ENCODE measurements at regions not wholly inside any gene's neighbourhood (a gene's known extent, or its start where the extent isn't known, plus 50 kb on each side); places are given as distances from the start of the nearest gene placed in this dataset.

GRCh38 chr2:176642074-176642473, 372.8 kb downstream of the MTX2 start:
- no peak for TF ChIP-seq MAX (IDR thresholded peaks at IDR 0.05)
- TF ChIP-seq ZBTB7A (IDR thresholded peaks at IDR 0.05; ENCODE audit: low read depth): no peak

GRCh38 chr2:176643646-176644045, 374.4 kb downstream of the MTX2 start:
- TF ChIP-seq CREB1 (IDR thresholded peaks at IDR 0.05; ENCODE audit: low read depth) (no peak), MAX (IDR thresholded peaks at IDR 0.05) (no peak), TCF12 (IDR thresholded peaks at IDR 0.05; ENCODE audit: low read depth) (no peak), FOXM1 (IDR thresholded peaks at IDR 0.05; ENCODE audit: borderline replicate concordance, low read depth) (no peak), YY1 (IDR thresholded peaks at IDR 0.05; ENCODE audit: low read depth) (no peak), NFIC (IDR thresholded peaks at IDR 0.05) (no peak), EGR1 (IDR thresholded peaks at IDR 0.05) (no peak), TAF1 (IDR thresholded peaks at IDR 0.05; ENCODE audit: low read depth) (no peak), ZBTB7A (IDR thresholded peaks at IDR 0.05; ENCODE audit: low read depth) (no peak), TEAD4 (IDR thresholded peaks at IDR 0.05) (no peak), REST (IDR thresholded peaks at IDR 0.05; ENCODE audit: low read depth) (no peak), RAD21 (IDR thresholded peaks at IDR 0.05; ENCODE audit: low read depth) (no peak), CEBPB (IDR thresholded peaks at IDR 0.05) (no peak), USF1 (IDR thresholded peaks at IDR 0.05) (no peak), EP300 (IDR thresholded peaks at IDR 0.05; ENCODE audit: borderline replicate concordance) (no peak)

GRCh38 chr2:176645494-176645893, 376.3 kb downstream of the MTX2 start:
- TF ChIP-seq FOXM1 (IDR thresholded peaks at IDR 0.05; ENCODE audit: borderline replicate concordance, low read depth) (no peak), EGR1 (IDR thresholded peaks at IDR 0.05) (no peak), EP300 (IDR thresholded peaks at IDR 0.05; ENCODE audit: borderline replicate concordance) (no peak), USF1 (IDR thresholded peaks at IDR 0.05) (no peak), REST (IDR thresholded peaks at IDR 0.05; ENCODE audit: low read depth) (no peak), RAD21 (IDR thresholded peaks at IDR 0.05; ENCODE audit: low read depth) (no peak), CREB1 (IDR thresholded peaks at IDR 0.05; ENCODE audit: low read depth) (no peak), TEAD4 (IDR thresholded peaks at IDR 0.05) (no peak), TAF1 (IDR thresholded peaks at IDR 0.05; ENCODE audit: low read depth) (no peak), TCF12 (IDR thresholded peaks at IDR 0.05; ENCODE audit: low read depth) (no peak), YY1 (IDR thresholded peaks at IDR 0.05; ENCODE audit: low read depth) (no peak), MAX (IDR thresholded peaks at IDR 0.05) (no peak), NFIC (IDR thresholded peaks at IDR 0.05) (no peak), ZBTB7A (IDR thresholded peaks at IDR 0.05; ENCODE audit: low read depth) (no peak), CEBPB (IDR thresholded peaks at IDR 0.05) (no peak)

- TF ChIP-seq EP300 (IDR thresholded peaks at IDR 0.05; ENCODE audit: borderline replicate concordance) (no peak), CEBPB (IDR thresholded peaks at IDR 0.05) (no peak), EGR1 (IDR thresholded peaks at IDR 0.05) (no peak), TEAD4 (IDR thresholded peaks at IDR 0.05) (no peak), FOXM1 (IDR thresholded peaks at IDR 0.05; ENCODE audit: borderline replicate concordance, low read depth) (no peak), YY1 (IDR thresholded peaks at IDR 0.05; ENCODE audit: low read depth) (no peak), NFIC (IDR thresholded peaks at IDR 0.05) (no peak), TCF12 (IDR thresholded peaks at IDR 0.05; ENCODE audit: low read depth) (no peak), MAX (IDR thresholded peaks at IDR 0.05) (no peak), REST (IDR thresholded peaks at IDR 0.05; ENCODE audit: low read depth) (no peak), USF1 (IDR thresholded peaks at IDR 0.05) (no peak)
Measured at GRCh38 chr2:176646033-176646615, 376.9 kb downstream of the MTX2 start.
